Fibroblast of lung (primary cell): ENCODE measurements at regions not wholly inside any gene's neighbourhood (a gene's known extent, or its start where the extent isn't known, plus 50 kb on each side); places are given as distances from the start of the nearest gene placed in this dataset.

ENCODE experiments used
- DNase-seq, 2 donors: peaks; one replicate each; pipeline versions ENCODE4 v3.0.0 to v3.0.0-alpha.2; 2010; ENCODE audit warnings: low read depth in 2 of 2
- H2AFZ ChIP-seq: 2 replicates; pipeline ENCODE4 v1.5.1; 2012; ENCODE audit warnings: low read length, control low read depth, inconsistent platforms
- H3K27ac ChIP-seq: 2 replicates; pipeline ENCODE4 v1.5.1; 2011; ENCODE audit warnings: low read length, control low read depth; ENCODE audit not compliant: insufficient read depth
- H3K27me3 ChIP-seq: 2 replicates; pipeline ENCODE4 v1.5.1; 2011; ENCODE audit warnings: mild to moderate bottlenecking, low read length; ENCODE audit not compliant: control insufficient read depth, insufficient read depth
- H3K36me3 ChIP-seq: 2 replicates; pipeline ENCODE4 v1.5.1; 2011; ENCODE audit warnings: low read length; ENCODE audit not compliant: control insufficient read depth, insufficient read depth
- H3K4me1 ChIP-seq: 2 replicates; pipeline ENCODE4 v1.5.1; 2011; ENCODE audit warnings: low read length; ENCODE audit not compliant: control insufficient read depth, insufficient read depth; ENCODE audit errors: extremely low read depth
- H3K4me2 ChIP-seq: 2 replicates; pipeline ENCODE4 v1.5.1; 2011; ENCODE audit warnings: low read length, control low read depth; ENCODE audit not compliant: insufficient read depth; ENCODE audit errors: extremely low read depth
- H3K4me3 ChIP-seq, 4 experiments: fragments of 200-600 bp in 1 of 4; sonication (generic) in 1 of 4; replicated peaks in 1 of 4; 2 replicates each; pipeline ENCODE4 v1.5.1; 2011 to 2016; ENCODE audit warnings: low read length in 4 of 4, low read depth in 3 of 4, mild to moderate bottlenecking in 3 of 4, control low read depth in 2 of 4, inconsistent platforms in 1 of 4, mixed read lengths in 1 of 4; ENCODE audit not compliant: insufficient read depth in 1 of 4; ENCODE audit errors: control extremely low read depth in 1 of 4
- H3K79me2 ChIP-seq: 2 replicates; pipeline ENCODE4 v1.5.1; 2012; ENCODE audit warnings: mild to moderate bottlenecking, low read length, inconsistent platforms; ENCODE audit not compliant: control insufficient read depth, insufficient read depth
- H3K9ac ChIP-seq: 2 replicates; pipeline ENCODE4 v1.5.1; 2011; ENCODE audit warnings: mild to moderate bottlenecking, low read length, control low read depth; ENCODE audit not compliant: insufficient read depth
- H3K9me3 ChIP-seq: 2 replicates; pipeline ENCODE4 v1.5.1; 2012; ENCODE audit warnings: low read depth, low read length; ENCODE audit not compliant: control insufficient read depth, insufficient read depth
- H4K20me1 ChIP-seq: 2 replicates; pipeline ENCODE4 v1.5.1; 2011; ENCODE audit warnings: low read length; ENCODE audit not compliant: control insufficient read depth, insufficient read depth; ENCODE audit errors: extremely low read depth
- EZH2 ChIP-seq: IDR thresholded peaks from 2 replicates; pipeline ENCODE4 v1.5.1; 2012; ENCODE audit warnings: low read length, control low read depth, mild to moderate bottlenecking; ENCODE audit errors: missing control alignments
- TF ChIP-seq, protein P1 (sequence below), 2 donors: IDR thresholded peaks in 1 of 2; conservative IDR thresholded peaks in 1 of 2; 1 replicate in 1 of 2; 2 replicates in 1 of 2; pipeline ENCODE4 v1.5.1; 2011 to 2012; ENCODE audit warnings: low read length in 2 of 2, control low read depth in 1 of 2, inconsistent platforms in 1 of 2, low read depth in 1 of 2, mild to moderate bottlenecking in 1 of 2

DNA sequence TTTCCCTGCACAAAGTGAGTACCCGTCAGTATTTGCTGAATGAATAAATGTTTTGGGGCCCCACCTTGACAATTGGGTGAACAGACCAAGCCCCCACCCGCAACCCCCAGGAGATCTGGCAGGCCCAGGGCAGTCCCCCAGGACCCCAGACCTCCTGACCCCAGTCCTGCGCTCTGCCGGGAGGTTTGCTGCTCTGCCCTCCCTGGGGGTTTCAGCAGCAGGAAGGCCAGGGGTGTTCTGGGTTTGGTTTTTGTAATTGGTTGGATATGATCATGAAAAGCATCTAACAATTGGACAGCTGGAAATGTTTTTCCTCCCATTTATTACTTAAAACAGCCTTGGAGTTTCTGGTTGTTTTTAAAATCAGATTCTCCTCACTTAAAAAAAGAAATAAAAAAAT is 193.8 kb downstream of the URI1 start:
- H3K9ac ChIP-seq: no peak overlapping the region
- no peak for DNase-seq
- H3K36me3 ChIP-seq: no peaks in the 10 kb centered on the region
- TF ChIP-seq EZH2: no peak
- no peaks in the 10 kb centered on the region for H4K20me1 ChIP-seq
- H3K79me2 ChIP-seq: no peaks in the 10 kb centered on the region
- no peak overlapping the region for H3K4me2 ChIP-seq
- no peak overlapping the region for H2AFZ ChIP-seq
- H3K9me3 ChIP-seq: no peaks in the 10 kb centered on the region
- no peaks in the 10 kb centered on the region for H3K4me1 ChIP-seq
- H3K27me3 ChIP-seq: no peaks in the 10 kb centered on the region
- no peak overlapping the region for H3K27ac ChIP-seq
- no peak overlapping the region for H3K4me3 ChIP-seq

GRCh38 chr19:30136611-30137195 is 194.7 kb downstream of the URI1 start:
- H3K4me2 ChIP-seq: no peak overlapping the region
- H3K79me2 ChIP-seq: no peaks in the 10 kb centered on the region
- no peaks in the 10 kb centered on the region for H3K36me3 ChIP-seq
- H3K27me3 ChIP-seq: no peaks in the 10 kb centered on the region
- no peaks in the 10 kb centered on the region for H3K9me3 ChIP-seq
- DNase-seq: peak in 1 of 2 donors; percentile 2
- no peak overlapping the region for H2AFZ ChIP-seq
- H3K4me1 ChIP-seq: no peaks in the 10 kb centered on the region
- no peak overlapping the region for H3K4me3 ChIP-seq
- H4K20me1 ChIP-seq: no peaks in the 10 kb centered on the region
- no peak overlapping the region for H3K27ac ChIP-seq
- H3K9ac ChIP-seq: no peak overlapping the region
- TF ChIP-seq EZH2: no peak
- TF ChIP-seq, protein P1, sequence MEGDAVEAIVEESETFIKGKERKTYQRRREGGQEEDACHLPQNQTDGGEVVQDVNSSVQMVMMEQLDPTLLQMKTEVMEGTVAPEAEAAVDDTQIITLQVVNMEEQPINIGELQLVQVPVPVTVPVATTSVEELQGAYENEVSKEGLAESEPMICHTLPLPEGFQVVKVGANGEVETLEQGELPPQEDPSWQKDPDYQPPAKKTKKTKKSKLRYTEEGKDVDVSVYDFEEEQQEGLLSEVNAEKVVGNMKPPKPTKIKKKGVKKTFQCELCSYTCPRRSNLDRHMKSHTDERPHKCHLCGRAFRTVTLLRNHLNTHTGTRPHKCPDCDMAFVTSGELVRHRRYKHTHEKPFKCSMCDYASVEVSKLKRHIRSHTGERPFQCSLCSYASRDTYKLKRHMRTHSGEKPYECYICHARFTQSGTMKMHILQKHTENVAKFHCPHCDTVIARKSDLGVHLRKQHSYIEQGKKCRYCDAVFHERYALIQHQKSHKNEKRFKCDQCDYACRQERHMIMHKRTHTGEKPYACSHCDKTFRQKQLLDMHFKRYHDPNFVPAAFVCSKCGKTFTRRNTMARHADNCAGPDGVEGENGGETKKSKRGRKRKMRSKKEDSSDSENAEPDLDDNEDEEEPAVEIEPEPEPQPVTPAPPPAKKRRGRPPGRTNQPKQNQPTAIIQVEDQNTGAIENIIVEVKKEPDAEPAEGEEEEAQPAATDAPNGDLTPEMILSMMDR (conservative IDR thresholded peaks at IDR 0.05 in 1 of 2, IDR thresholded peaks at IDR 0.05 in 1 of 2; ENCODE audit: low read depth in 1 of 2, low read length in 2 of 2): no peak

GRCh38 chr19:30137747-30138146 is 195.7 kb downstream of the URI1 start:
- no peaks in the 10 kb centered on the region for H4K20me1 ChIP-seq
- no peak overlapping the region for H2AFZ ChIP-seq
- no peaks in the 10 kb centered on the region for H3K4me1 ChIP-seq

More at GRCh38 chr19:30137747-30138146, 195.7 kb downstream of the URI1 start:
- DNase-seq: no peak
- Histone ChIP-seq H3K27ac (no peak overlapping the region), H3K9ac (no peak overlapping the region), H3K9me3 (no peaks in the 10 kb centered on the region), H3K36me3 (no peaks in the 10 kb centered on the region), H3K79me2 (no peaks in the 10 kb centered on the region), H3K4me2 (no peak overlapping the region), H3K27me3 (no peaks in the 10 kb centered on the region), H3K4me3 (no peak overlapping the region)
- TF ChIP-seq, protein P1 (conservative IDR thresholded peaks at IDR 0.05 in 1 of 2, IDR thresholded peaks at IDR 0.05 in 1 of 2; ENCODE audit: low read depth in 1 of 2, low read length in 2 of 2): no peak
- TF ChIP-seq EZH2: no peak
